ENCODE measurements at regions not wholly inside any gene's neighbourhood (a gene's known extent, or its start where the extent isn't known, plus 50 kb on each side); places are given as distances from the start of the nearest gene placed in this dataset.
A peak's percentile ranks its signal among the peaks of the same experiment; 100 is the strongest.
"Not testable (repeated sequence)": the region's sequence is repeated elsewhere in the genome, so short reads cannot be mapped to it uniquely, and the experiment has no call there.

DNA sequence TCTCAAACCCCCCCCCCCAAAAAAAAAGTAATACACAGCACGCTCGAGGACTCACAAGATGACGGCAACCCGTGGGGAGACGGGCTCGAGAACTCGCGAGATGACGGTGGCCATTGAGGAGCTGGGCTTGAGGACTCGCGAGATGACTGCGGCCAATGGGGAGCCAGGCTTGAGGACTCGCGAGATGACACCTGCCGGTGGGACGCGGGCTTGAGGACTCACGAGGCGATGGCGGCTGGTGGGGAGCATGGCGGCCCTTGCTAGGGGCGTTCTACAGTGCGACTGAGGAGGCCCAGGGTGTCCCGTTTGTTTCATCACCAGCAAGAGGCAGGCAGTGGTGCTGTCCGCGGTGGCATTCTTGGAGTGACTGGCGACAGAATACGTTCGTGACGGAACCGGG is 172.4 kb upstream of the MAGEB16 start:
- no peak for DNase-seq

GRCh38 chrX:35626124-35626523 is 172.0 kb upstream of the MAGEB16 start:
- no peak for DNase-seq

GRCh38 chrX:35635971-35636370 is 162.2 kb upstream of the MAGEB16 start:
- not testable (repeated sequence) for DNase-seq

- DNase-seq, result peak; percentile 15 to 20
Observed at GRCh38 chrX:35664833-35665232, 133.3 kb upstream of the MAGEB16 start.

DNA sequence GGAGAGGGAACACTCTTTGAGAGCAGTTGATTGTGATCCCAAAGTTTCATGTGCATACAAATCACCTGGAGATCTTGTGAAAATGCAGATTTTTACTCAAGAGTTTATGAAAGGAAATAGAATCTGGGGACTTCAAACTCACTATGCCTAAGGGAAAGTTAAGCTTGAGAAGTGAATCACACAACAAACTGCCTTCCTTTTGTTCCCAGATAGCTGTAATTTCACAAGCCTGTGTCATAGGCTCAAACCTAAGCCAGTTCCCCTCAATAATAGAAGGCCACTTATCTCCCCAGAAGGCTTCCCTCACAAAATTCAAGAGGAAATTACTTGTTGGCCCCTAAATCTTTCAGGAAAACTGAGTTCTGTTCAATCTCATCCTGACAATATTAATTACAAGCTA is 132.8 kb upstream of the MAGEB16 start:
- DNase-seq, result no peak

DNA sequence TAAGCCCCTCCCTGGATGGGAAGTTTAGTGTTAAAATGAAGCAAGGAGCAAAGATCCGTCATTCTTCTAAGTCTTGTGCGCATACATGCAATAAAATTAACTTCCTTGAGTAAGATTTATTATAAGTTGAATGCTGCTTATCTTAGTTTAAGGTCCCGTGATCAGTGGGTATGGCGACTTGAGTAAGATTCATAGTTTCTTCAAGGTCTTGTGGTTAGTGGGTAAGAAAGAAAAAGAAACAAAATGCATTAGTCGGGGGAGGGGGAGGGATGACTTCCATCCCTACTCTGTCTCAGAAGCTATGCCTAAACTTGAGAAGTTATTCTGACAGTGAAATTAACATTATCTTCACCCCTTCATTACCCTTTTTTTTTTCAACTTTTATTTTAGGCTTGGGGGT is 127.3 kb upstream of the MAGEB16 start:
- DNase-seq, result no peak

GRCh38 chrX:35675151-35675550 is 123.0 kb upstream of the MAGEB16 start:
- no peak for DNase-seq

DNA sequence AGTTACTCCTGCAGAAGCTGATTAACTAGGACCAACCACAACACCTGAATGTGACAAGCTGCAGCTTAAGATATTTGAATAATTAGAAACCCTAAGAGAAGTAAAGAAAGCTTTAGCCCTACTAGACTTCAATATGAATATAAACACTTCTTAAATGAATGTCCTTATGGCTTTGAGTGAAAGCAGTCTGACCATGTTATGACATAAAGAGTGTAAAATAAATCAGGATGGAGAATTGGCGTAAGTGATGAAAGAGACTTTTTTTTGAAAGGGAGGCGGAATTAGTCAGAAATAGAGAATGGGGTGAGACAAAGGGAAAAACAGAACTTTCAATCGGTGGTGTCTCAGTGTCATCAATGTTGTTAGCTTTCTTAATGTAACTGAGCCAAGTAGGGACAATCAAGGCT is 117.2 kb upstream of the MAGEB16 start:
- no peak for DNase-seq

DNA sequence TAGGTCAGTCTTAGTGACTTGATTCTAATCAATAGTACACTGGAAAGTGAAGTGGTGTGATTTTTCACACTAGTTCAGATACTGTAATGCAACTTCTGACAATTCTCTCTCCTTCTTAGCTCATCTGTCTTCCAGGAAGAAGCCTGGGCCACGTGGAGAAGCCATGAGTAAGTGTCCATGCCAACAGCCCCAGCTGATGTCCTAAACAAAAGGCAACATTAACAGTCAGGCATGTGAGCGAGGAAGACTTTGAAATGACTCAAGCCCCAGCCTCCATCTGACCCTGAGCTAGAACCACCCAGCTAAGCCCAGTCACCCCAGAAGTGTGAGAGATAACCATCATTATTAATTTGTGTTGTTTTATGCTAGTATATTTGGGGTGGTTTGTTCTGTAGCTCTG is 115.7 kb upstream of the MAGEB16 start:
- no peak for DNase-seq

GRCh38 chrX:35696760-35697234 is 101.3 kb upstream of the MAGEB16 start:
- DNase-seq, result no peak

- DNase-seq, result no peak
Observed at GRCh38 chrX:35699642-35700041, 98.5 kb upstream of the MAGEB16 start.

- no peak for DNase-seq
Observed at GRCh38 chrX:35700121-35700520, 98.0 kb upstream of the MAGEB16 start.

DNA sequence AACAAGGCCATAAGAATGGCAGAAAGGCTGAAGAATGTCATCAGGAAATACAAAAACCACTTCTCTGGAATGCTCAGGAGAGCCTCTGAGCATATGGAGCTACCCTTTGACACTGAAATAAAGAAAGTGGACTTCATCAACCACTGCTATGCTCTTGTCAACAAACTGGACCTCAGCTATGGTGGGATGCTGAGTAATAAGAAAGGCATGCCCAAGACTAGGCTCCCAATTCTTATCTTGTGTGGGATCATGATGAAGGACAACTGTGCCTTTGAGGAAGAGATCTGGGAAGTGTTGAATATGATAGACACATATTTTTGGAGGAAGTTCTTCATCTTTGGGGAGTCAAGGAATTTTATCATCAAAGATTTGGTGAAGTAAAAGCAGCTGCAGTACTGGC is 86.9 kb upstream of the MAGEB16 start:
- no peak for DNase-seq

DNA sequence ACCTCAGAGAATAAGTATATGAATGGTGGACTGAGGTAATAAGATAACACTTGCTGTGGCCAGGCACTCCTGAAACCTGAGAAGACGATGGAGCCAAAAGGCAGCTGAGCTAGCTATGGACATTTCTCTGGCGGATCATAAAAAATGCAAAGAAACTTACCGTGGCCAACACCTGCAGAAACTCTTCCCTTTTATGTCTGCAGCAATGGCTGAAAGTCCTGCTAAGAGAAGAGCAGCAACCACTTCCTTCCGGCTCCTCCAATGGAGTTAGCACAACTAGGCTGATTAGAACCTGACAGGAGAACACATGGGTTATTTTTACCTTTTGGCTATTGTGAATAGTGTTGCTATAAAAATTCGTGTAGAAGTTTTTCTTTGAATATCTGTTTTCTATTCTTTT is 76.0 kb upstream of the MAGEB16 start:
- no peak for DNase-seq

DNA sequence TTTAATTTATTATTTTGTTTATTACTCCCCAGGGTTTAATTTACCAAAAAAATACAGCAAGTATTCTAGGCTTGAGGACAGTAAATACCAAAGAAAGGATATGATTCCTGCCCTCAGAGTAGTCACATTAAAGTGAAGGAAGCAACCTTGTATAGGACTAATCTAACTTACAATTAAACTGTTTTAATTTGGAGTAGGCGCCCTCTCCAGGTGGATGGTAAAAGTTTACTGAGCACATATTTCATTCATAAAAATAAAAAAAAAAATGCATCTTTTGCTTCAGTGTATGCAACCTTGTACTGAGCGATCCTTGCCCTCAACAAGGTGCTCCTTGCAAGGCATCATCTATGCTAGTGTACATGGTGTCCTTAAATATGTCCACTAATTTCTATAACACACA is 72.0 kb upstream of the MAGEB16 start:
- no peak for DNase-seq

GRCh38 chrX:35728481-35728880 is 69.7 kb upstream of the MAGEB16 start:
- no peak for DNase-seq

DNA sequence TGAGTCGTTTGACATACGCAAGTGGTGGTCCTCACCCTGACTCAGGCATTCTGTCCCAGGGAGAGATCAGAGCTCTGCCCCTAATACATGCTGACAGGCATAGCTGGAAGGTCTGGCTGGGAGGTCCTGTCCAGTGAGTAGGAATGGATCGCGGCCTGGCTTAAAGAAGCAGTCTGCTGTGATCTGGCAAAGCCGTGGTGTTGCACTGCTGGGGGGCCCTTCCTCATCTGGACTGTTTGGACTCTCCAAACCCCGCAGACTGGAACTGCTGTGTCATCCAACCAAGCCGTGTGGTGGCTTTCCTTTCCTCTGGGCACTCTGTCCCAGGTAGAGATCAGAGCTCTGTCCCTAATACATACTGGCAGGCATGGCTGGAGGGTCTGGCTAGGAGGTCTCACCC is 64.3 kb upstream of the MAGEB16 start:
- DNase-seq, result no peak

DNA sequence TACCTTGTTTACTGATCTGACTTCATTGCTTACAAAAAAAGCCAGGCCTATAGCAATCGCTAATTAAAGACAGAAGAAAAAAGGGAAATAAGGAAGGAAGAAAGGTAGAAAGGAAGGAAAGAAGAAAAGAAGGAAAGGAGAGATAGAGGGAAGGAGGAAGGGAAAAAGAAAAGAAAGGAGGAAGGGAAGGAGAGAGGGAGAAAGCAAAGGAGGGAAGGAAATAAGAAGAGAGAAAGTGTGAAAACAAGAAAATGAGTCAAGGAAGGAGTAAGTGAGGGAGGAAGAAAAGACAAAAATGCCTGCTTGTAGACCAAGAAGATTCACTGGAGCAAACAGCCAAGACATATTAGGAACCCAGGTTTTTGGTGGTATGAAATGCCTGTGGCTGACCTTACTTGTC is 57.0 kb upstream of the MAGEB16 start:
- DNase-seq, result no peak

DNA sequence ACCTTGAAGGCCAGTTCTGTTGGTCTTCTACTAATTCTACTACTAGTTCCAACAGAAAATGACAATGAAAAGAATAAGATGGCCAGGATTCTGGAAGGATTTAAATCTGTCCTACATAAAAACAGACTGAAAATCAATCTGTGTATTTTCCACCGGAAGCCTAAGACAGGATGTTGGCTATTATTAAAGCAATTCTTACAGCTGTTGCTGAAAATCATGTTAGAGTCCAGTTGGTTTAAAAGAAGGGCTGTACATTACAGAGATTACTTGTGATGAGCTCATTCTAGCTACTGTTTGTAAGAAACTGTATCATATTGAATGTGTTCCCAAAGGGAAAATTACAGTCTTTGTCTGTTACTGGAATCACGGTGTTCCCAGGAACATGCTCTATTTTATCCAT is 54.8 kb upstream of the MAGEB16 start:
- DNase-seq, result no peak

Data from SHP77 (cell line).